HG03457 (cell line): ENCODE measurements at regions not wholly inside any gene's neighbourhood (a gene's known extent, or its start where the extent isn't known, plus 50 kb on each side); places are given as distances from the start of the nearest gene placed in this dataset.

Experiments used
- ATAC-seq: cut with Tn5 transposase; IDR thresholded peaks from one replicate; pipeline ENCODE4 v1.9.1; 2021; ENCODE audit warnings: moderate number of reproducible peaks; ENCODE audit not compliant: unreplicated experiment

- no peak for ATAC-seq
Observed at GRCh38 chr1:185373813-185374529, 56.9 kb upstream of the IVNS1ABP start.

GRCh38 chr1:185369786-185370185, 52.7 kb upstream of the IVNS1ABP start:
- ATAC-seq: no peak

GRCh38 chr1:185368913-185369491, 52.0 kb upstream of the IVNS1ABP start:
- no peak for ATAC-seq

- ATAC-seq: no peak
Observed at GRCh38 chr1:185368313-185368855, 51.3 kb upstream of the IVNS1ABP start.

GRCh38 chr1:185367218-185367617, 50.2 kb upstream of the IVNS1ABP start:
- ATAC-seq: no peak
